HG03066 (cell line): ENCODE measurements at regions not wholly inside any gene's neighbourhood (a gene's known extent, or its start where the extent isn't known, plus 50 kb on each side); places are given as distances from the start of the nearest gene placed in this dataset.

Experiments used
- ATAC-seq: cut with Tn5 transposase; IDR thresholded peaks from one replicate; pipeline ENCODE4 v1.9.1; 2021; ENCODE audit warnings: low read depth; ENCODE audit not compliant: unreplicated experiment

DNA sequence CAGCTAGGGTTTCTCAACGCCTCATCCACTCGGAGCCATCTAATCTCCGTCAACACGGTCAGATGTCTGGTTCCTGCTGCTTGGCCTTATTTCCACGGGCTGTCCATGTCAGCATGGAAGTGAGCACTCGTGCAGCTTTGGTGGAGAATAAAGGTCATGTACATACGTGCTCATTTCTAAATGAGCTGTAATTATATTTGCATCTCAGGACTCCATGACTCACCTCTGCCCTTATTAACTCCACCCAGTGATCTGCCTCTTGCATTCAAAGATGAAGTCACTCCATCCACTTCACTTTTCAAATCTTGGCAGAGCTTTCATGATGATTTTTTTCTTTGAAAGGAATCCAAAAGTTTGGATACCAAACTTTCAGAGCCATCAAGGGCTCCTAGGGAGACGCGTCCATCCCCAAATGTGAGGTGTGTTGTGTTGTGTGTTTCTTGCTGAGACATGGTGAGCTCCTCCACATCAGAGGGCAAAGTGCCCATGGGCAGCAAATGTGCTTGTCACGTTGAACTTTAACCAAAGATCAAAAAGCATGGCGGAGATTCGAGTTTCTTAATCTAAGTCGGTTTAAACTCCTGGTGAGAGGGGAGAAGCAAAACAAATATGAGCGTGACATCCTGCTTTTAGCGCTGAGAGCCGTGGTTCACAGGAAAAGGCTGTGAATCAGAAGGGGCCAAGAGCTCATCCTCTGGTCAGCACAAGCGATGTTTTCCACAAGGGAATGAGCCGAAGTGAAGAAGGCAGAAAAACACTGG lies 68.6 kb upstream of the ERRFI1 start:
- ATAC-seq: no peak

GRCh38 chr1:8093221-8093980 lies 67.3 kb upstream of the ERRFI1 start:
- no peak for ATAC-seq

DNA sequence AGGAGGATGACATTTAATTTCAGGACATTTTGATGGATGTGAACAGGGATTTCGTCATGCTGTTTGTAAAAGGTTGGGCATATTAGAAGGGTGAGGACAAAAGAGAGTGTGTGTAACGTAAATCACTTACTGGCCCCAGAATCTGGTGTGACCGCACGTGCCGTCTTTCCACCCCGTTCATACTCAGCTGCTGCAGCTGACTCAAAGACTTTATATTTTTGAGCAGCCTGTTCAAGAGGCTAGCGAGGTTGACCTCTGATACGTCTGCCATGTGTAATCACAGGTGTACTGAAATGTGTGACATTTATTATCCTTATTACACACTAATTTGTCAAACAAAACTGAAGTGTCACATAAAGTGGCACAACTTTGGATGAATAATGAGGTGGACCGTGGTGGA lies 66.5 kb upstream of the ERRFI1 start:
- no peak for ATAC-seq

DNA sequence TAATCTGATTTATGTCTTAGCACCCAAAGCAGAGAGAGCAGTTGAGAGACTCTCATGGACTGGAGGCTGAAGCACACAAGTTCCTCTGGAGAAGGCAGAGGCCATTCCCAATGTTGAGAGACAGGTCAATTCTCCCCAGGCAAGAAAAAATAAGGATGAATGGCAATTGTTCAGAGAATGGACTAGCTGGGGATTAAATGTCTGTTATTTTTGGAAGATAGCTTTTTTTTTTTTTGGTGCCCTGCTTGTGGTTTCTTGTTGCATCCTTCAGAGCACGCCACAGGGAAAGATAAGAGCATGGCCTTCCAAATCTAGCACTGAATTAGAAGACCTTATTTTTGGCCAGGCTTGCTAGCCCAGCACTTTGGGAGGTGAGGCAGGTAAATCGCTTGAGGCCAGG lies 65.6 kb upstream of the ERRFI1 start:
- no peak for ATAC-seq

DNA sequence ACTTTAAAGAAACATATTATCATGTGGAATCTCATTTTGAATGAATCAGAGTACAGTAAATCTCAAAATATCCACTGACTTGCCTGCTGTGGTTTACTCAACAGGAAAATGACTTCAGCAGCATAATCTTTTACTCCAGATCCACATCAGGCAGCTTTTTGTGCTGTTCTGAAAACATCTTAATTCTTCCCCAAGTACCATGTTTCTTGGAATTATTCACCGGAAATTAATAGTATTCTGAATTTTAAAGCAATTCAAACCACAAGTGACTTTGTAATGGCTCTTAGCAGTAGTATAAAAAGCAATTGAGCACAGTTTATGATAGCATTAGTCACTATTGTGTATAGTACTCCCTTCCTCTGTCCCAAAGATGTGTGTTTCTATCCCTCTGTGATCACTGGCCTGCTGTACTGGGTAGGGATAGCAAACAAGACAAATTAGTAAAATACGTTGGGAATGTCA lies 64.2 kb upstream of the ERRFI1 start:
- no peak for ATAC-seq

DNA sequence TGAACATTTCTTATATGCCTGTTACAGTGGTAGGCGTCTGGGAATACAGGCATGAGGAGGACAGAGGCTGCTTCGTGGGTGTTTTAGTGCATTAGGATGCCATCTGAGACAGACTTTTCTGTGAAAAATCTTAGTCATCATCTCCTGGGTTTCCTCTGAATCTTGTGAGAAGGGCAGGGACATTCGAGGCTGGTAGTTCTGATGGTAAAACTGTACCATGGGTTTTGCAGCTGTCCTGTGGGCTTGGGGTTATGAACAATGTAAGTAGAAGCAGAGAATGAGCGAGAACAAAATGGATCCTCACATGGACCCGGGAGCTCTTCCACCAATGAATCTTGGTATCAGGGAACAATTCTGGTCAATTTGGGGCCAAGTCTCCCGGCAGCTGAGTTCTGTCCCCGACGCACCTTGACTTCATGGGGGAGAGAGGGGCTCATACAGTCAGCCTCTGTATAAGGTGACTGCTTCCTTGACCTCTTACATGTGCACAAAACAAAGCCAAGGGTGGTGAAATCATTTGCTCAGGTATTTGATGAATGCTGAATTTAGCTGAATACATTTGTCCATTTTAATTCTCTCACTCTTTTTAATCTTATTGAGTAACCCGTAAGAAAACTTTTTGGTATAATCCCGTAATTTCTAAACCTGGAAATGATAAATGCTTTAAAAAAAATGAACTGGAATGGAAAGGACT lies 63.6 kb upstream of the ERRFI1 start:
- no peak for ATAC-seq

DNA sequence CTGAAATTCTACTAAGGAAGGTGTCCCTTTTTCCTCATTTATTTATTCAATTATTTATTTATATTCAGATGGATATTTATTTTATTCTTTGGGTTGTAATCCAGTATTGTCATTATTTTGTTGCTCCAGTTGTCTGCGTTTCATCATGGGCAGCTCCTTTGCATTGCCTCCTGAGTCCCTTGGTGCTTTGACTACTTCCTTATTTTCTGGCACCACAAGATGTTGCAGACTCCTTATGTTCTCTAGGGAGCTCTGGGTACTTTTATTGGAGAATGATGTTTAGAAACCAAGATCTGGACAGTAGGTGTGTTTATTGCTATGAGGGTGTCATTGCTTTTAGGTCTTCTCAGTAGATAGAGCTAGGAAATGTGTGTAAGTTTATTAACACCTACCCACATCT lies 59.9 kb upstream of the ERRFI1 start:
- ATAC-seq: no peak

DNA sequence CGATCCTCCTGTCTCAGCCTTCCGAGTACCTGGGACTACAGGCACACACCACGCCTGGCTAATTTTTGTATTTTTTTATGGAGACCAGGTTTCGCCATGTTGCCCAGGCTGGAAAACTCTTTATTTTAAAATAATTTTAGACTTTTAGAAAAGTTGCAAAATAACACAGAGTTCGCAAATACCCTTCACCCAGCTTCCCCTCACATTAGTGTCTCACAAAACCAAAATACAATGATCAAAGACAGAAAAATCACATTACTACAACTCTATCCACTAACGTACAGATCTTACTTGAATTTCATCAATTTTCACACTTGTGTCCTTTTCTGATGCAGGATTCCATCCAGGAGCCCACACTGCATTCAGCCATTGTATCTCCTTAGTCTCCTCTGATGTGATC lies 58.8 kb upstream of the ERRFI1 start:
- no peak for ATAC-seq

DNA sequence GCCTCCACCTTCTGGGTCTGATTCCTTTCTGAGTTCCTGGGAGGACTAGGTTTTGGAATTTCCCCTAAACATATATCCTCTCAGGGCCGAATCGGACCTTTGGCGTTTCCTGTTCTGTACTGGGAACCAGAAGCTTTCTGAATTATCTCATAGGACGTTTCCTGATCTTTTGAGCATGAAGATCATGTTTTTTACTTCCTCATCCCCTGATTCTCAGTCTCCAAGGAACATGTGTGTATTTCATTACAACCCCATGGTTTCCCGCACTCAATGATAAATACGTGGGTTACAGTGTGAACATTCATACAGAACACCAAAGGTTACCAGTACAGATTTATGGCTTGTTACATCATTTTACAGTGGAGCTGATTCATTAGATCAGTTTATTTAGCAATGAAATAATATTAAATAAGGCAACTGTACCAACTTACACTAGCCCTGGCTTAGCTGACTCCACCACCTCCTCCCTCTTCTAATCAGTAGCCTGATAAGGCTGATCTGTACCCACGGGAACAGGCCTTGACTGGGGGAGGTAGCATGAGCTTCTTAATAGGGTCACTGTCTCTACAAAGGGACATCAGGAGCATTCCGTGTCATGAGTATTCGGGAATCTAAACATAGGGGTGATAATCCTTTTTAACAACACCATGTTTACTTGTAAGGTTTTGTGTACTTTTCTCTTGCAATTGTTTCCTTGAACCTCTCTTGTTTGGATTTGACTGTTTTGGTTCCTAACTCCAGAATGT lies 57.8 kb upstream of the ERRFI1 start:
- no peak for ATAC-seq

DNA sequence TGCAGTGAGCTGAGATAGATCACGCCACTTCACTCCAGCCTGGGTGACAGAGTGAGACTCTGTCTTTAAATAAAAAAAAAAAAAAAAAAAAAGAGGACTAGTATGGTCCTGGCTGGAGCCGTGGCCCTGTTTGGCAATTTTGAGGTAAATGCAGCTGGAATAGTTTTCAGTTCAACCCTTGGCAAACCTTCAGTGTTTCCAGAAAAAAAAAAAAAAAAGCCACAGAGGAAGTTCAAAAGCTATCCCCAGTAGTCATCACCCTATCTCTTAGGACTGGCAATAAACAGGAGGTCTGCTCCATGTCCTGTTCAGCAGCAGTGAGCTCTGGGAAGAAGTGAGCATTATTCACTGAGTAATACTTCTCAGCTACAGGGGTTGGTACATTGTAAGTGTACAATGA lies 56.8 kb upstream of the ERRFI1 start:
- no peak for ATAC-seq

- ATAC-seq: no peak
Observed at GRCh38 chr1:8078176-8078671, 52.1 kb upstream of the ERRFI1 start.

DNA sequence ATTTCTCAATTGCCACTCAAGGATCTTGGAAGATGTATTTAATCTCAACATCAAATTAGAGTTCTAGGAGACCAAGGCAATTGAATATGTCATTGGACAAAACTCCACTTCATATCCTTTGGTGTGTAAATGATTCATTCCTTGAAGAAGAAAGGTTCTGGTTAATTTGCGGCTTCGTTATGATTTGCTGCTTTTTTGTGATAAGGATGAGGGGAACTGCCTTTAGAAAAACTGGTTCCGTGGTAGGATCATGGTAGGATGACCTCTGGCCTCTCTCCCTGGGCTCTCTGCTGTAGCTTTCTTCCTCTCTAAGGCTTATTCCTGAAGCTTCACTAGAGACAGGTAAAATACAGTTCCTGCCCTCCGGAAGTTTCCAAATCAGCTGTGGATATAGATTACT lies 51.5 kb upstream of the ERRFI1 start:
- ATAC-seq: no peak

DNA sequence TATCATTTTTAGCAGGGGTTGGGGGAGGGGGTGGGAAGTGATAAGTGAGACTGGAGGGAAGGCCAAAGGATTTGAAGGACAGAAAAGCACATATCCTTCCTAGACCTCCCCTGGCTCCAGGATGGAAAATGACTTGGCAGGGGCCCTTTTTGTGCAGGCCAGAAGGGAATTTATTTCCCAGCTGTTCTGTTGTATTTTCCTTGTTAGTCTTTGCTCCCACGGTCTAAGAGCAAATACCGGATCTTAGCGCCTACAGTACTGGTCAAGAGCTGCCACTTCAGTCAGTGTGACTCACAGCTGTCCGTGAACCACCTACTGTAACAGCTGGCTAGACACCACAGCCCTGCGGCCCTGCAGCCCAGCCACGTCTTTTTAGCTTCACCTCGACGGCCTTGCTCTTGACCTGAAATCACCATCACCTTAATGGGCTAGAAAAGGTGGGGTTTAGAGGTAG lies 51.0 kb upstream of the ERRFI1 start:
- no peak for ATAC-seq

DNA sequence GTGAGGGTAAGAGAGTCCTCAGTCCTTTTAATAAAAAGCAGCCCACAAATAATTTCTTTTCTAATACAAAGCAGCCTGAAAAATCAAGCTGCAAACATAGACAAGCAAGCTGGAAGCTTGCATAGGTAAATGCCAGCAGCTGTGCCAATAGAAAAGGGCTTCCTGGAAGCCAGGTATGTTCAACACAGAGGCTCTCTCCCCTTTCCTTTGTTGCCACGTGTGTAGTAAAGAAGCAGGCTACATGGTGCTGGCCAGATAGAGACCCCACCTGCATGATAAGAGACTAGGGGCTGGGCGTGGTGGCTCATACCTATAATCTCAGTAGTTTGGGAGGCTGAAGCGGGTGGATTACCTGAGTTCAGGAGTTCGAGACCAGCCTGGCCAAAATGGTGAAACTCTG lies 50.1 kb upstream of the ERRFI1 start:
- no peak for ATAC-seq
